ENCODE measurements at regions not wholly inside any gene's neighbourhood (a gene's known extent, or its start where the extent isn't known, plus 50 kb on each side); places are given as distances from the start of the nearest gene placed in this dataset.
A peak's percentile ranks its signal among the peaks of the same experiment; 100 is the strongest.

DNA sequence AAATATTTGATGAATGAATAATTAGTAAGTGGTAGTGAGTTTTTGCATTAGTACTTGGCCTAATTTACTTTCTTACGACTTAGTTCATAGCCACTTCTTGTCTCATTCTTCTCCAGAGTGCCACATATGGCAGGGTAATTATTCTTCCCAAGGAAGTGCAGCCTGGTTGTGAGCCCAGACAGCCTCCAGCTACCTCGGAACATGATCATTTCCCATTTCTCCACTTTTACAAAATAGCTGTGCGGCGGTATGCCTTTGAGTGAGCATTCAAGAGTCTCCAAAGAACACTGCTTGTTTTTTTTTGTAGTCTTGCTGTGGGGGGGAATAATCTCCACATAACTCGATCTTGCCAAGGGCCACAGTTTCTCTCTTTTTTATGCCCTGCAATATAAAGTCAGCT, 765.0 kb downstream of the HDGFL1 start:
- Histone ChIP-seq H3K18ac (ENCODE audit: low read depth, low read length) (no peak overlapping the region), H2BK5ac (ENCODE audit: low read depth, low read length, poor library complexity, severe bottlenecking) (no peak overlapping the region), H2BK120ac (ENCODE audit: low read depth, low read length) (no peak overlapping the region), H3K56ac (ENCODE audit: extremely low read depth, insufficient read depth, low read length) (no peak overlapping the region), H2AK9ac (replicated peaks; ENCODE audit: low read depth, low read length, poor library complexity) (no peak overlapping the region), H2AK5ac (ENCODE audit: low read depth, low read length) (no peak overlapping the region), H3K27me3 (ENCODE audit: control insufficient read depth, insufficient read depth, low read length) (no peaks in the 10 kb centered on the region), H4K20me1 (ENCODE audit: insufficient read depth, low read length) (no peaks in the 10 kb centered on the region), H3K9me1 (ENCODE audit: insufficient read depth, low read length) (peaks cover 2% of the 10 kb centered on the region; the same call in 1 of the 2 replicates), H2BK15ac (ENCODE audit: low read depth, low read length) (no peak overlapping the region), H3K79me1 (ENCODE audit: low read depth in 1 of 2, low read length in 2 of 2) (no peaks in the 10 kb centered on the region), H3K27ac (ENCODE audit: insufficient read depth, low read length) (no peak overlapping the region), H4K5ac (ENCODE audit: low read depth, low read length) (no peak overlapping the region), H4K91ac (ENCODE audit: insufficient read depth, low read depth, low read length) (no peak overlapping the region), H3K14ac (replicated peaks; ENCODE audit: low read depth, low read length) (0 out of 2 replicates have a peak overlapping the region, but pooled peaks have one; percentile 26), H3K9me3 (ENCODE audit: control insufficient read depth, insufficient read depth, low read length) (no peaks in the 10 kb centered on the region), H3K4ac (ENCODE audit: low read depth, low read length) (no peak overlapping the region), H3K9ac (ENCODE audit: low read depth, low read length) (no peak overlapping the region), H3K23ac (ENCODE audit: low read depth, low read length) (no peak overlapping the region), H2AFZ (replicated peaks; ENCODE audit: low read length, poor library complexity) (no peak overlapping the region), H2BK20ac (ENCODE audit: low read depth, low read length) (no peak overlapping the region), H3K4me1 (ENCODE audit: control insufficient read depth, insufficient read depth, low read length) (no peaks in the 10 kb centered on the region), H3K4me3 (ENCODE audit: insufficient read depth, low read depth, low read length) (no peak overlapping the region), H4K8ac (ENCODE audit: low read depth in 2 of 2, low read length in 2 of 2) (no peak overlapping the region), H3K4me2 (ENCODE audit: low read depth, low read length) (no peak overlapping the region), H3K36me3 (ENCODE audit: control insufficient read depth, insufficient read depth, low read length) (no peaks in the 10 kb centered on the region)
- TF ChIP-seq, protein P1, sequence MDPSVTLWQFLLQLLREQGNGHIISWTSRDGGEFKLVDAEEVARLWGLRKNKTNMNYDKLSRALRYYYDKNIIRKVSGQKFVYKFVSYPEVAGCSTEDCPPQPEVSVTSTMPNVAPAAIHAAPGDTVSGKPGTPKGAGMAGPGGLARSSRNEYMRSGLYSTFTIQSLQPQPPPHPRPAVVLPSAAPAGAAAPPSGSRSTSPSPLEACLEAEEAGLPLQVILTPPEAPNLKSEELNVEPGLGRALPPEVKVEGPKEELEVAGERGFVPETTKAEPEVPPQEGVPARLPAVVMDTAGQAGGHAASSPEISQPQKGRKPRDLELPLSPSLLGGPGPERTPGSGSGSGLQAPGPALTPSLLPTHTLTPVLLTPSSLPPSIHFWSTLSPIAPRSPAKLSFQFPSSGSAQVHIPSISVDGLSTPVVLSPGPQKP (IDR thresholded peaks at IDR 0.05; ENCODE audit: borderline replicate concordance, low read depth, low read length), result no peak
- no peak for TF ChIP-seq FOS (IDR thresholded peaks at IDR 0.05; ENCODE audit: low read depth, low read length)
- no peak for TF ChIP-seq RFX5 (IDR thresholded peaks at IDR 0.05; ENCODE audit: low read depth, low read length)
- TF ChIP-seq, protein P2, sequence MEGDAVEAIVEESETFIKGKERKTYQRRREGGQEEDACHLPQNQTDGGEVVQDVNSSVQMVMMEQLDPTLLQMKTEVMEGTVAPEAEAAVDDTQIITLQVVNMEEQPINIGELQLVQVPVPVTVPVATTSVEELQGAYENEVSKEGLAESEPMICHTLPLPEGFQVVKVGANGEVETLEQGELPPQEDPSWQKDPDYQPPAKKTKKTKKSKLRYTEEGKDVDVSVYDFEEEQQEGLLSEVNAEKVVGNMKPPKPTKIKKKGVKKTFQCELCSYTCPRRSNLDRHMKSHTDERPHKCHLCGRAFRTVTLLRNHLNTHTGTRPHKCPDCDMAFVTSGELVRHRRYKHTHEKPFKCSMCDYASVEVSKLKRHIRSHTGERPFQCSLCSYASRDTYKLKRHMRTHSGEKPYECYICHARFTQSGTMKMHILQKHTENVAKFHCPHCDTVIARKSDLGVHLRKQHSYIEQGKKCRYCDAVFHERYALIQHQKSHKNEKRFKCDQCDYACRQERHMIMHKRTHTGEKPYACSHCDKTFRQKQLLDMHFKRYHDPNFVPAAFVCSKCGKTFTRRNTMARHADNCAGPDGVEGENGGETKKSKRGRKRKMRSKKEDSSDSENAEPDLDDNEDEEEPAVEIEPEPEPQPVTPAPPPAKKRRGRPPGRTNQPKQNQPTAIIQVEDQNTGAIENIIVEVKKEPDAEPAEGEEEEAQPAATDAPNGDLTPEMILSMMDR (conservative IDR thresholded peaks at IDR 0.05; ENCODE audit: low read depth, low read length), result no peak
- TF ChIP-seq MXI1 (IDR thresholded peaks at IDR 0.05; ENCODE audit: borderline replicate concordance, low read depth, low read length), result no peak
- TF ChIP-seq, protein P3, sequence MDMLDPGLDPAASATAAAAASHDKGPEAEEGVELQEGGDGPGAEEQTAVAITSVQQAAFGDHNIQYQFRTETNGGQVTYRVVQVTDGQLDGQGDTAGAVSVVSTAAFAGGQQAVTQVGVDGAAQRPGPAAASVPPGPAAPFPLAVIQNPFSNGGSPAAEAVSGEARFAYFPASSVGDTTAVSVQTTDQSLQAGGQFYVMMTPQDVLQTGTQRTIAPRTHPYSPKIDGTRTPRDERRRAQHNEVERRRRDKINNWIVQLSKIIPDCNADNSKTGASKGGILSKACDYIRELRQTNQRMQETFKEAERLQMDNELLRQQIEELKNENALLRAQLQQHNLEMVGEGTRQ (IDR thresholded peaks at IDR 0.05; ENCODE audit: low read depth, low read length), result no peak
- TF ChIP-seq POLR2A (IDR thresholded peaks at IDR 0.05; ENCODE audit: low read depth, low read length), result no peak
- no peak for TF ChIP-seq CEBPB (IDR thresholded peaks at IDR 0.05; ENCODE audit: low read depth, low read length)
- no peak for TF ChIP-seq MAFK (IDR thresholded peaks at IDR 0.05; ENCODE audit: low read depth, low read length)
- no peak for TF ChIP-seq CHD1 (IDR thresholded peaks at IDR 0.05; ENCODE audit: low read depth, low read length)
- TF ChIP-seq MAZ (IDR thresholded peaks at IDR 0.05; ENCODE audit: borderline replicate concordance, low read depth, low read length), result no peak
- TF ChIP-seq NFE2L2 (IDR thresholded peaks at IDR 0.05; ENCODE audit: low read depth, low read length), result no peak
- TF ChIP-seq RCOR1 (IDR thresholded peaks at IDR 0.05; ENCODE audit: insufficient replicate concordance, low read length), result no peak
- no peak for TF ChIP-seq RAD21 (IDR thresholded peaks at IDR 0.05; ENCODE audit: low read length)
- no peak for TF ChIP-seq BHLHE40 (IDR thresholded peaks at IDR 0.05; ENCODE audit: low read depth, low read length)
- no peak for TF ChIP-seq SMC3 (IDR thresholded peaks at IDR 0.05; ENCODE audit: low read depth, low read length)
- in situ Hi-C loops (cut with MboI; ENCODE audit: low sequenced_read_pairs), result no loop called here
- WGBS, 2 experiments (ENCODE audit: extremely low coverage in 2 of 2, insufficient read length in 1 of 2), result no CpG with 5 or more reads among the region's 5 CpGs
- ChIA-PET CTCF (no interaction called here), POLR2A (ENCODE audit: unreplicated experiment) (no interaction called here)
- BruUV-seq (replicated peaks), result no TSS peak
- ATAC-seq (ENCODE audit: low read depth) (no peak), DNase-seq (no peak)
- intact Hi-C loops (cut with micrococcal nuclease), result no loop called here
- dilution Hi-C loops (cut with HindIII; ENCODE audit: low sequenced_read_pairs, unreplicated experiment), result no loop called here
